Endodermal cell (in vitro differentiated cells): ENCODE measurements at regions not wholly inside any gene's neighbourhood (a gene's known extent, or its start where the extent isn't known, plus 50 kb on each side); places are given as distances from the start of the nearest gene placed in this dataset.

ENCODE experiments used
- DNase-seq: peaks from one replicate; pipeline ENCODE4 v3.0.0-alpha.2; 2017
- H3K27ac ChIP-seq: 2 replicates; pipeline ENCODE4 v1.5.1; 2013; ENCODE audit warnings: mild to moderate bottlenecking, low read depth, low read length, moderate library complexity
- H3K27me3 ChIP-seq: 2 replicates; pipeline ENCODE4 v1.6.1; 2013; ENCODE audit warnings: mild to moderate bottlenecking, low read length, moderate library complexity; ENCODE audit not compliant: insufficient read depth, control insufficient read depth, poor library complexity, severe bottlenecking
- H3K36me3 ChIP-seq: 2 replicates; pipeline ENCODE4 v1.7.0; 2013; ENCODE audit warnings: mild to moderate bottlenecking, low read length, moderate library complexity; ENCODE audit not compliant: control insufficient read depth, insufficient read depth
- H3K4me1 ChIP-seq: one replicate; pipeline ENCODE4 v1.7.0; 2013; ENCODE audit warnings: low read length; ENCODE audit not compliant: control insufficient read depth, insufficient read depth
- H3K4me3 ChIP-seq: 2 replicates; pipeline ENCODE4 v1.5.1; 2013; ENCODE audit warnings: mild to moderate bottlenecking, low read length, moderate library complexity
- H3K9ac ChIP-seq: 2 replicates; pipeline ENCODE4 v1.6.1; 2013; ENCODE audit warnings: mild to moderate bottlenecking, low read length, moderate library complexity; ENCODE audit not compliant: poor library complexity, severe bottlenecking; ENCODE audit errors: extremely low read depth
- H3K9me3 ChIP-seq: 2 replicates; pipeline ENCODE4 v1.6.1; 2013; ENCODE audit warnings: mild to moderate bottlenecking, low read length, moderate library complexity; ENCODE audit not compliant: control insufficient read depth
- H3K27ac Mint-ChIP-seq: 2 replicates; pipeline ENCODE4 v1.8.0; 2020; ENCODE audit warnings: mixed read lengths
- H3K27me3 Mint-ChIP-seq: 2 replicates; pipeline ENCODE4 v1.8.0; 2021; ENCODE audit warnings: mild to moderate bottlenecking, mixed read lengths; ENCODE audit not compliant: insufficient read depth
- H3K36me3 Mint-ChIP-seq: 2 replicates; pipeline ENCODE4 v1.8.0; 2020; ENCODE audit warnings: low read depth, mixed read lengths
- H3K4me1 Mint-ChIP-seq: 2 replicates; pipeline ENCODE4 v1.8.0; 2020; ENCODE audit warnings: mixed read lengths
- H3K4me3 Mint-ChIP-seq: 2 replicates; pipeline ENCODE4 v1.8.0; 2020; ENCODE audit warnings: mild to moderate bottlenecking, moderate library complexity, mixed read lengths
- H3K9me3 Mint-ChIP-seq: 2 replicates; pipeline ENCODE4 v1.8.0; 2020; ENCODE audit warnings: mild to moderate bottlenecking, mixed read lengths
- CTCF ChIP-seq: fragments of 200-600 bp; sonication (generic); conservative IDR thresholded peaks from 2 replicates; pipeline ENCODE4 v1.5.0; 2021; ENCODE audit warnings: antibody characterized with exemption, mild to moderate bottlenecking
- WGBS, 2 experiments: methylation state at CpG; one replicate each; pipeline versions ENCODE4 v1.1.5 to v1.1.7; 2013; ENCODE audit warnings: missing lambda C conversion rate in 2 of 2, mixed read lengths in 1 of 2; ENCODE audit not compliant: insufficient coverage in 1 of 2, insufficient read length in 1 of 2; 5-methylcytosine and 5-hydroxymethylcytosine counted together

- no peak overlapping the region for H3K4me3 ChIP-seq
- H3K4me3 Mint-ChIP-seq, result no peak overlapping the region
- no peak for DNase-seq
- H3K36me3 ChIP-seq, result no peaks in the 10 kb centered on the region
- H3K27ac ChIP-seq, result peak overlapping the region; percentile 67
- H3K4me1 Mint-ChIP-seq, result peaks cover 33% of the 10 kb centered on the region
- no peaks in the 10 kb centered on the region for H3K9me3 ChIP-seq
- no peak overlapping the region for H3K9ac ChIP-seq
- H3K36me3 Mint-ChIP-seq, result no peaks in the 10 kb centered on the region
- peaks cover 10% of the 10 kb centered on the region for H3K4me1 ChIP-seq
- no peak for TF ChIP-seq CTCF
- H3K27ac Mint-ChIP-seq, result no peak overlapping the region
- H3K27me3 Mint-ChIP-seq, result no peaks in the 10 kb centered on the region
- no peaks in the 10 kb centered on the region for H3K27me3 ChIP-seq
- no peaks in the 10 kb centered on the region for H3K9me3 Mint-ChIP-seq
- 34% methylated on average over 3 of the region's 5 CpGs; no CpG with 5 or more reads in 1 of the 2 experiments for whole genome bisulfite sequencing, 2 experiments
These were observed 52.9 kb upstream of the APCDD1 start for GRCh38 chr18:10401521-10401920.

DNA sequence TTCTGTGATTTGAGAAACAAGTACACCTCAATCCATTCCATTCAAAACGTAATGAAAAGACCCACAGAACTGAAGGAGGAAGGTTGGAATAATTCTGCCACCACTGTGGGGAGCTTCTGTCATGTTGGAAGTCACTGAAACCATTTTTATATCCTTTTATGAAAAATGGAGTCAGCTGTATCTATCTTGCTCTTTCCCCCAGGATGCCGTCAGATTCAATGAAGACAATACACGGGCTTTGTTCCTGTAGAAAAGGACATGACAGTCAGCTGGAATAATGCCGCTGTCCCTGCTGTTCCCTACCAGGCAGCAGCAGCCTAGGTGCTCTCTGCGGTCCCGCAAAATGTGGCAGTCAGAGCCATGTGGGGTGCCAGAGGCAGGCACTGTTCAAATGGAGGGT, 52.5 kb upstream of the APCDD1 start:
- Histone ChIP-seq H3K4me3 (no peak overlapping the region), H3K4me1 (peaks cover 14% of the 10 kb centered on the region), H3K9me3 (no peaks in the 10 kb centered on the region), H3K9ac (no peak overlapping the region), H3K27ac (peak overlapping the region; percentile 67), H3K27me3 (no peaks in the 10 kb centered on the region), H3K36me3 (no peaks in the 10 kb centered on the region)
- Mint-ChIP-seq H3K36me3 (no peaks in the 10 kb centered on the region), H3K27ac (no peak overlapping the region), H3K4me3 (no peak overlapping the region), H3K27me3 (no peaks in the 10 kb centered on the region), H3K4me1 (peaks cover 36% of the 10 kb centered on the region), H3K9me3 (no peaks in the 10 kb centered on the region)
- DNase-seq, result no peak
- WGBS, 2 experiments, result 87 to 90% methylated on average over 3 to 6 of the region's 6 CpGs
- no peak for TF ChIP-seq CTCF

DNA sequence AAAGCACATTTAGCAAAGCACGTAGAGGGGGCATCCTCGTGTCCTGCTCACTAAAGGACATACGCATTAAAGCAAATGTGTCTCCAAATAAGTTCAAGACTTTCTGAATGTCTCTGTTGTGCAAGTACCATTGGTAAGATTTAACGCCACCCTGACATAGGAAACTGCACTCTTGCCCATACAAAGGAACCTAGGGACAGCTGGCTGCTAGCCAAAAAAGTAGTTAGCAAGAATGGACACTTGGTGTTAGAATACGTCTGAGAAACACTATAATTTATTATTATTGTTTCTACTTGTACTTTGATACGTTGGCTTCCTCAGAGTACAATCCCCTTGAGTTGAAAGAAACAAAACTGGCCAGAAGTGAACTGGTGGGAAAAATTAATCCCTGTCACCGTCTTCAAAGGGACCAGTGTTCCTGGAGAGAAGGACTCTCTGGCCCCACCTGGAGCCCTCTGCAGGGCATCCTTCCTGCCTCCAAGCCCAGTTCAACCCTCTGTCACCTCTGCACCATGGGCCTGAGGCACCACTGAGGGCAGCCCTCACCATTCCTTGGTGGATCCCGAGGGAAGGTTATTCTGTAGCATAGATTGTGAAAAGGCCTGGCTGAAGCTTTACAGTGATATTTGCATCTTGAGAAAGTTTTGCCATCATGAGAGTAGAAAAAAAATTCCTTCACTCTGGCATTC, 51.4 kb upstream of the APCDD1 start:
- Mint-ChIP-seq H3K4me1 (peaks cover 36% of the 10 kb centered on the region), H3K9me3 (no peaks in the 10 kb centered on the region), H3K27me3 (no peaks in the 10 kb centered on the region), H3K36me3 (no peaks in the 10 kb centered on the region), H3K4me3 (no peak overlapping the region), H3K27ac (no peak overlapping the region)
- no peak overlapping the region for H3K4me3 ChIP-seq
- no peak overlapping the region for H3K9ac ChIP-seq
- peak; percentile 55 for TF ChIP-seq CTCF
- peaks cover 14% of the 10 kb centered on the region for H3K4me1 ChIP-seq
- DNase-seq, result no peak
- no peaks in the 10 kb centered on the region for H3K36me3 ChIP-seq
- H3K27me3 ChIP-seq, result no peaks in the 10 kb centered on the region
- H3K27ac ChIP-seq, result peak overlapping the region; percentile 89
- WGBS, 2 experiments, result 83 to 89% methylated on average over 6 to 7 of the region's 8 CpGs
- no peaks in the 10 kb centered on the region for H3K9me3 ChIP-seq
